ENCODE measurements at regions not wholly inside any gene's neighbourhood (a gene's known extent, or its start where the extent isn't known, plus 50 kb on each side); places are given as distances from the start of the nearest gene placed in this dataset.

DNA sequence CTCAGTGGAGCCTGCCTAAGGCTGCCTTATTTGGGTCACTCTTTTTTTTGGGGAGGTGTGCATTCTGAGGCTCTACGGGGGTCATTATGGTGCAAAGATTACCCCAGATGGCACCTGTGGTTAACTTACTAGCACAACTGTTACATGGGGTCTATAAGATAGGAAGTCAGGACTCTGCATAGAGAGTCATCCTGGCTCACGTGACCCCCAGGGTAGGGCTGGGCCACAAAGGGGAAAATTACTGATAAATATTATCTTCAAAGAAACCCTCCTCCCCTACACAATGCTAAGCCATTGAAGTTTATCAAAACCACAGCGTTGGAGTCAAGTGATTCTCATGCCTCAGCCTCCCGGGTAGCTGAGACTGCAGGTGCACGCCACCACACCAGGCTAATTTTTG is 397.1 kb downstream of the MN1 start:
- Histone ChIP-seq H3K27me3 (peaks cover 6 to 10% (median 9%) of the 10 kb centered on the region in 3 donors), H3K9me3 (no peaks in the 10 kb centered on the region), H3K27ac (no peak overlapping the region), H3K4me3 (no peak overlapping the region), H3K4me1 (no peaks in the 10 kb centered on the region), H3K36me3 (no peaks in the 10 kb centered on the region)
- TF ChIP-seq POLR2A (IDR thresholded peaks at IDR 0.05) = no peak
- TF ChIP-seq, protein P1, sequence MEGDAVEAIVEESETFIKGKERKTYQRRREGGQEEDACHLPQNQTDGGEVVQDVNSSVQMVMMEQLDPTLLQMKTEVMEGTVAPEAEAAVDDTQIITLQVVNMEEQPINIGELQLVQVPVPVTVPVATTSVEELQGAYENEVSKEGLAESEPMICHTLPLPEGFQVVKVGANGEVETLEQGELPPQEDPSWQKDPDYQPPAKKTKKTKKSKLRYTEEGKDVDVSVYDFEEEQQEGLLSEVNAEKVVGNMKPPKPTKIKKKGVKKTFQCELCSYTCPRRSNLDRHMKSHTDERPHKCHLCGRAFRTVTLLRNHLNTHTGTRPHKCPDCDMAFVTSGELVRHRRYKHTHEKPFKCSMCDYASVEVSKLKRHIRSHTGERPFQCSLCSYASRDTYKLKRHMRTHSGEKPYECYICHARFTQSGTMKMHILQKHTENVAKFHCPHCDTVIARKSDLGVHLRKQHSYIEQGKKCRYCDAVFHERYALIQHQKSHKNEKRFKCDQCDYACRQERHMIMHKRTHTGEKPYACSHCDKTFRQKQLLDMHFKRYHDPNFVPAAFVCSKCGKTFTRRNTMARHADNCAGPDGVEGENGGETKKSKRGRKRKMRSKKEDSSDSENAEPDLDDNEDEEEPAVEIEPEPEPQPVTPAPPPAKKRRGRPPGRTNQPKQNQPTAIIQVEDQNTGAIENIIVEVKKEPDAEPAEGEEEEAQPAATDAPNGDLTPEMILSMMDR (IDR thresholded peaks at IDR 0.05 in 4 of 5, conservative IDR thresholded peaks at IDR 0.05 in 1 of 5) = no peak
- intact Hi-C loops (cut with DNase I; ENCODE audit: low total_unique reads) = loop anchor here (10.0 kb wide), 1 partner anchor 600 kb away; no protein-coding TSS in a partner anchor
- in situ Hi-C loops (cut with MboI; ENCODE audit: low sequenced_read_pairs in 4 of 4) = loop anchor here in 3 of 4 donors (10.0 to 25.0 kb wide), 2 partner anchors 333 to 400 kb away; partner anchors contain the start of gene MN1 (in 3 of the 3)
- no peak for ATAC-seq
- DNase-seq = no peak

DNA sequence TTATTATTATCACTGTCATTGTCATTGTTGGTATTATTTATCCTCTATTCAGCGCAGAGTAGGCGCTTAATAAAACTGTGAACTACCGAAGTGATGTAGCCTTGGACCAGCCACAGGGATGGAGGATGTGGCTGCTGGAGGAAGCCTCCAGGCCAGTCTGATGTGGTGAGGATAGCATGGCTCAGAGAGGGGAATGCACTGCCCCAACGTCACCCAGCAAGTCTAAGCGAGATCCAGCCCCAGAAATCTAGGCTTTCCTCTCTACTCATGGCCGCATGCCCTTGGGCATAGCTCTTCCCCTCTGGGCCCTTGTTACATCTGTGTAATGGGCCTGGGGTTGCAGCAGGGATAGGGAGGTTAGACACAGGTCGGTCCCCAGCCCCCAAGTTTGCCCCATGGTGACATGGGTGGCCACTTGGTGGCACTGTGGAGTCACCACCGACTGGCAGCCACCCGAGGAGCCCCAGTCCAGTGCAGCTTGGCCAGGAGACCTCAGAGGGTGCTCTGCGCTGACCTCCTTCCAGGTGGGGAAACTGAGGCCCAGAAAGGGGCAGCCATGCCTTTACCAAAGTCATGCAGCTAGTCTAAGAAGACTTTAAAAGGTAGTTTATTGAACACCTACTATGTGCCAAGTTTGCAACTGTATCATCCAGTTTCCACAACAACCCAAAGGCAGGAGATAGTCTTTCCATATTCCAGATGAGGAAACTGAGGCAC is 395.7 kb downstream of the MN1 start:
- intact Hi-C loops (cut with DNase I; ENCODE audit: low total_unique reads) = loop anchor here (10.0 kb wide), 1 partner anchor 599 kb away; no protein-coding TSS in a partner anchor
- no peaks in the 10 kb centered on the region for H3K9me3 ChIP-seq
- H3K4me3 ChIP-seq = no peak overlapping the region
- in situ Hi-C loops (cut with MboI; ENCODE audit: low sequenced_read_pairs in 4 of 4) = loop anchor here in 3 of 4 donors (10.0 to 25.0 kb wide), 2 partner anchors 331 to 399 kb away; partner anchors contain the start of gene MN1 (in 3 of the 3)
- TF ChIP-seq, protein P1 (IDR thresholded peaks at IDR 0.05 in 4 of 5, conservative IDR thresholded peaks at IDR 0.05 in 1 of 5) = peak; percentile 50 to 85 (median 79)
- TF ChIP-seq POLR2A (IDR thresholded peaks at IDR 0.05) = no peak
- H3K4me1 ChIP-seq = no peaks in the 10 kb centered on the region
- DNase-seq = peak; percentile 23 to 49
- peak; percentile 62 to 91 for ATAC-seq
- H3K36me3 ChIP-seq = no peaks in the 10 kb centered on the region
- H3K27ac ChIP-seq = no peak overlapping the region
- peaks cover 0 to 3% (median 0%) of the 10 kb centered on the region in 3 donors for H3K27me3 ChIP-seq

DNA sequence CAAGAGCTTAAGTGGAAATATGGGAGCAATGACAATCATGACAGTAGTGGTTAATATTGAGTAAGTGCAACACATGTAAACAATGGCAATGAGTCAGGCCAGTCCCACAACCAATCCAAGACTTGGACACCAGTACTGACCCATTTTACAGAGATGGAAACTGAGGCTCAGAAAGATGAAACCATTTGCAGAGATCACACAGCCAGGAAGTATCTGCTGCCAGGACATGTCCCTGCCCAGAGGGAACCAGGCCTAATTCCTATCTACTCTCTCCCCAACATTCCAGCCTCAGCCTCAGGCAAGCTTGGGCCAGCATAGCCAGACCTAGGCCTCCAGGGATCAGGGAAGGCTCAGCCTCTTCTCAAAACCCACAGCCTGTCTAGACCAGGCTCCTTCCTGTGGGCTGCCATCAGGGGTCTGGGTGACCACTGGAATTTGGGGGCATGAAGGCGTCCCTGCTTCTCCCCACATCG is 395.1 kb downstream of the MN1 start:
- Histone ChIP-seq H3K9me3 (no peaks in the 10 kb centered on the region), H3K27me3 (no peaks in the 10 kb centered on the region), H3K4me1 (no peaks in the 10 kb centered on the region), H3K4me3 (no peak overlapping the region), H3K36me3 (no peaks in the 10 kb centered on the region), H3K27ac (no peak overlapping the region)
- ATAC-seq = peak in 1 of 2 donors; percentile 22
- in situ Hi-C loops (cut with MboI; ENCODE audit: low sequenced_read_pairs in 4 of 4) (loop anchor here in 3 of 4 donors (10.0 to 25.0 kb wide), 2 partner anchors 331 to 398 kb away; partner anchors contain the start of gene MN1 (in 3 of the 3)), intact Hi-C loops (cut with DNase I; ENCODE audit: low total_unique reads) (loop anchor here (10.0 kb wide), 1 partner anchor 598 kb away; no protein-coding TSS in a partner anchor)
- no peak for DNase-seq
- no peak for TF ChIP-seq POLR2A (IDR thresholded peaks at IDR 0.05)
- TF ChIP-seq, protein P1 (IDR thresholded peaks at IDR 0.05 in 4 of 5, conservative IDR thresholded peaks at IDR 0.05 in 1 of 5) = no peak

DNA sequence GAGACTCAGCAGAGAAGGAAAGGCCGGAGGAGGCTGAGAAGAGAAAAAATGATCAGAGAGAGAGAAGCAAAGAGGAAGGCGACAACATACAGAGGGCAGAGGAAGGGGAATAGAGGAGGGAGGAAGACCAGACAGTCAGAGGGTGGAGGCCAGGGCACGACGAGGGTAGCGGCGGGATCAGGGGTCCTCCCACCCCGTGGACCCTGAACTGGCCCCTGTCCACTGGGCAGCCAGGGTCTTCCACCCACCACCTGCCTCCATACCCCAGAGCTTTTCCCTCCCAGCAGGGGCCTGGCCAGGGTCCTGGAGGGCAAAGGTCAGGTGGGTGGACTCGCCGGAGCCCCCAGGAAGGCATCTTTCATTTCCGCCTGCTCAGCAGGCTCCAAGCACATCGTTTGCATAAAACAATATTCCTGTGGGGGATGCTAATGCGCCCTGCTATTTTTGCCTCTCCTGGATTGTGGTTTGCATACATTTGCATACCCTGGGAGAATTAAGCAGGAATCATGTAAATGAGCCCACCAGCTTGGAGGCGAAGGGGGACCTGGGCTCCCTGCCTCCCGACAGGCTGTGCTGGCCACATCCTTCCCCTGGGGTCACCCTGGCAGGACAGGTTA is 394.1 kb downstream of the MN1 start:
- Histone ChIP-seq H3K27me3 (peaks cover 0 to 6% (median 0%) of the 10 kb centered on the region in 3 donors), H3K4me3 (no peak overlapping the region), H3K36me3 (no peaks in the 10 kb centered on the region), H3K4me1 (no peaks in the 10 kb centered on the region), H3K27ac (no peak overlapping the region), H3K9me3 (no peaks in the 10 kb centered on the region)
- TF ChIP-seq POLR2A (IDR thresholded peaks at IDR 0.05) = no peak
- TF ChIP-seq, protein P1 (IDR thresholded peaks at IDR 0.05 in 4 of 5, conservative IDR thresholded peaks at IDR 0.05 in 1 of 5) = no peak
- DNase-seq = no peak
- in situ Hi-C loops (cut with MboI; ENCODE audit: low sequenced_read_pairs in 4 of 4) (loop anchor here in 3 of 4 donors (10.0 to 25.0 kb wide), 2 partner anchors 330 to 397 kb away; partner anchors contain the start of gene MN1 (in 3 of the 3)), intact Hi-C loops (cut with DNase I; ENCODE audit: low total_unique reads) (loop anchor here (10.0 kb wide), 1 partner anchor 597 kb away; no protein-coding TSS in a partner anchor)
- no peak for ATAC-seq

Measured in gastrocnemius medialis (tissue), 4 donors.